CD4-positive, alpha-beta memory T cell (primary cell): ENCODE measurements at regions not wholly inside any gene's neighbourhood (a gene's known extent, or its start where the extent isn't known, plus 50 kb on each side); places are given as distances from the start of the nearest gene placed in this dataset.

ENCODE experiments used
- CTCF ChIA-PET: fragments of 350-600 bp; sonication (Branson Sonifier 250); formaldehyde crosslinking; loops from one replicate; lab custom pipeline; 2021; ENCODE audit warnings: inconsistent platforms; ENCODE audit not compliant: partially characterized antibody; lab: Charles Lee
- POLR2A ChIA-PET: fragments of 350-600 bp; sonication (Branson Sonifier 250); formaldehyde crosslinking; loops from one replicate; lab custom pipeline; 2021; ENCODE audit not compliant: partially characterized antibody; lab: Charles Lee
- DNase-seq, 5 donors: peaks; one replicate each; pipeline versions ENCODE4 v3.0.0 to v3.0.0-alpha.2; 2020 to 2022; ENCODE audit warnings: mixed read lengths in 1 of 5
- H3K27ac ChIP-seq: one replicate; pipeline ENCODE4 v1.7.0; 2013; ENCODE audit warnings: low read depth, low read length
- H3K27me3 ChIP-seq: 2 replicates; pipeline ENCODE4 v1.7.0; 2013; ENCODE audit warnings: mild to moderate bottlenecking, low read length, moderate library complexity; ENCODE audit not compliant: insufficient read depth
- H3K36me3 ChIP-seq: 2 replicates; pipeline ENCODE4 v1.7.0; 2013; ENCODE audit warnings: mild to moderate bottlenecking, low read length, moderate library complexity; ENCODE audit not compliant: insufficient read depth
- H3K4me1 ChIP-seq: 2 replicates; pipeline ENCODE4 v1.7.0; 2013; ENCODE audit warnings: mild to moderate bottlenecking, low read length, moderate library complexity; ENCODE audit not compliant: insufficient read depth
- H3K4me3 ChIP-seq, 2 donors: one replicate each; pipeline ENCODE4 v1.7.0; 2013; ENCODE audit warnings: low read length in 2 of 2, mild to moderate bottlenecking in 1 of 2
- H3K9me3 ChIP-seq, 2 donors: one replicate each; pipeline ENCODE4 v1.7.0; 2013; ENCODE audit warnings: low read length in 2 of 2, control low read depth in 1 of 2; ENCODE audit not compliant: control insufficient read depth in 1 of 2
- H3K27ac Mint-ChIP-seq, 7 donors: one replicate each; pipeline ENCODE4 v1.8.0; 2020 to 2021; ENCODE audit warnings: mixed read lengths in 7 of 7, mild to moderate bottlenecking in 6 of 7, inconsistent platforms in 3 of 7, moderate library complexity in 3 of 7
- H3K27me3 Mint-ChIP-seq, 2 donors: one replicate each; pipeline ENCODE4 v1.8.0; 2020 to 2021; ENCODE audit warnings: mixed read lengths in 2 of 2
- H3K36me3 Mint-ChIP-seq, 2 donors: one replicate each; pipeline ENCODE4 v1.8.0; 2020 to 2021; ENCODE audit warnings: mixed read lengths in 2 of 2, inconsistent platforms in 1 of 2, mild to moderate bottlenecking in 1 of 2
- H3K4me1 Mint-ChIP-seq, 4 donors: one replicate each; pipeline ENCODE4 v1.8.0; 2020 to 2021; ENCODE audit warnings: mixed read lengths in 4 of 4, mild to moderate bottlenecking in 1 of 4
- H3K4me3 Mint-ChIP-seq, 8 donors: one replicate each; pipeline ENCODE4 v1.8.0; 2020 to 2021; ENCODE audit warnings: mixed read lengths in 8 of 8, mild to moderate bottlenecking in 7 of 8, moderate library complexity in 6 of 8, inconsistent platforms in 3 of 8
- H3K9me3 Mint-ChIP-seq, 8 donors: one replicate each; pipeline ENCODE4 v1.8.0; 2020 to 2021; ENCODE audit warnings: mixed read lengths in 8 of 8, mild to moderate bottlenecking in 5 of 8, inconsistent platforms in 3 of 8, moderate library complexity in 1 of 8
- intact Hi-C: fragments of 100-400 bp; cut with micrococcal nuclease; formaldehyde crosslinking; loops from one replicate; pipeline ENCODE4 v1.15.1; 2023

- intact Hi-C loops, result no loop called here
- Histone ChIP-seq H3K4me1 (no peaks in the 10 kb centered on the region), H3K27ac (no peak overlapping the region), H3K9me3 (no peaks in the 10 kb centered on the region), H3K4me3 (no peak overlapping the region), H3K27me3 (no peaks in the 10 kb centered on the region), H3K36me3 (no peaks in the 10 kb centered on the region)
- peaks cover 3 to 25% (median 10%) of the 10 kb centered on the region in 8 donors for H3K9me3 Mint-ChIP-seq
- no peak for DNase-seq
- no peaks in the 10 kb centered on the region for H3K4me1 Mint-ChIP-seq
- ChIA-PET CTCF (no interaction called here), POLR2A (no interaction called here)
- H3K36me3 Mint-ChIP-seq, result no peaks in the 10 kb centered on the region
- H3K4me3 Mint-ChIP-seq, result no peak overlapping the region
- no peaks in the 10 kb centered on the region for H3K27me3 Mint-ChIP-seq
- H3K27ac Mint-ChIP-seq, result no peak overlapping the region
Observed at GRCh38 chr13:62710787-62711186, 1295.1 kb upstream of the PCDH20 start.

- POLR2A ChIA-PET, result no interaction called here
- Histone ChIP-seq H3K4me1 (no peaks in the 10 kb centered on the region), H3K4me3 (no peak overlapping the region), H3K27ac (no peak overlapping the region), H3K9me3 (no peaks in the 10 kb centered on the region), H3K36me3 (no peaks in the 10 kb centered on the region), H3K27me3 (no peaks in the 10 kb centered on the region)
- intact Hi-C loops, result no loop called here
- DNase-seq, result no peak
- no peaks in the 10 kb centered on the region for H3K27me3 Mint-ChIP-seq
- H3K9me3 Mint-ChIP-seq, result peaks cover 0 to 16% (median 4%) of the 10 kb centered on the region in 8 donors
- H3K4me3 Mint-ChIP-seq, result no peak overlapping the region
- no peaks in the 10 kb centered on the region for H3K4me1 Mint-ChIP-seq
- H3K27ac Mint-ChIP-seq, result no peak overlapping the region
- H3K36me3 Mint-ChIP-seq, result no peaks in the 10 kb centered on the region
- CTCF ChIA-PET, result no interaction called here
Observed at GRCh38 chr13:62706048-62706447, 1290.4 kb upstream of the PCDH20 start.

- H3K9me3 Mint-ChIP-seq, result peaks cover 0 to 15% (median 6%) of the 10 kb centered on the region in 8 donors
- no peak for DNase-seq
- CTCF ChIA-PET, result no interaction called here
- Histone ChIP-seq H3K4me1 (no peaks in the 10 kb centered on the region), H3K27me3 (no peaks in the 10 kb centered on the region), H3K36me3 (no peaks in the 10 kb centered on the region), H3K4me3 (no peak overlapping the region), H3K27ac (no peak overlapping the region), H3K9me3 (no peaks in the 10 kb centered on the region)
- no peaks in the 10 kb centered on the region for H3K27me3 Mint-ChIP-seq
- no peaks in the 10 kb centered on the region for H3K36me3 Mint-ChIP-seq
- POLR2A ChIA-PET, result no interaction called here
- H3K4me1 Mint-ChIP-seq, result no peaks in the 10 kb centered on the region
- H3K27ac Mint-ChIP-seq, result no peak overlapping the region
- H3K4me3 Mint-ChIP-seq, result no peak overlapping the region
- intact Hi-C loops, result no loop called here
Observed at GRCh38 chr13:62704875-62705274, 1289.2 kb upstream of the PCDH20 start.

GRCh38 chr13:62702502-62702901 is 1286.9 kb upstream of the PCDH20 start:
- Mint-ChIP-seq H3K9me3 (peaks cover 0 to 10% (median 3%) of the 10 kb centered on the region in 8 donors), H3K36me3 (no peaks in the 10 kb centered on the region), H3K27ac (no peak overlapping the region), H3K4me1 (no peaks in the 10 kb centered on the region), H3K4me3 (no peak overlapping the region), H3K27me3 (no peaks in the 10 kb centered on the region)
- no peaks in the 10 kb centered on the region for H3K4me1 ChIP-seq
- intact Hi-C loops, result no loop called here
- ChIA-PET CTCF (no interaction called here), POLR2A (no interaction called here)
- no peaks in the 10 kb centered on the region for H3K9me3 ChIP-seq
- no peak overlapping the region for H3K27ac ChIP-seq
- H3K36me3 ChIP-seq, result no peaks in the 10 kb centered on the region
- no peak for DNase-seq
- no peak overlapping the region for H3K4me3 ChIP-seq
- no peaks in the 10 kb centered on the region for H3K27me3 ChIP-seq

GRCh38 chr13:62697701-62698100 is 1282.1 kb upstream of the PCDH20 start:
- Histone ChIP-seq H3K4me3 (no peak overlapping the region), H3K36me3 (no peaks in the 10 kb centered on the region), H3K27ac (no peak overlapping the region), H3K4me1 (no peaks in the 10 kb centered on the region), H3K9me3 (peaks cover 0 to 3% of the 10 kb centered on the region in 2 donors), H3K27me3 (no peaks in the 10 kb centered on the region)
- ChIA-PET CTCF (no interaction called here), POLR2A (no interaction called here)
- intact Hi-C loops, result no loop called here
- DNase-seq, result no peak
- H3K27ac Mint-ChIP-seq, result no peak overlapping the region
- H3K27me3 Mint-ChIP-seq, result no peaks in the 10 kb centered on the region
- no peak overlapping the region for H3K4me3 Mint-ChIP-seq
- H3K36me3 Mint-ChIP-seq, result no peaks in the 10 kb centered on the region
- H3K4me1 Mint-ChIP-seq, result no peaks in the 10 kb centered on the region
- peaks cover 0 to 11% (median 2%) of the 10 kb centered on the region in 8 donors for H3K9me3 Mint-ChIP-seq

GRCh38 chr13:62696490-62696889 is 1280.8 kb upstream of the PCDH20 start:
- Histone ChIP-seq H3K27ac (no peak overlapping the region), H3K4me3 (no peak overlapping the region), H3K27me3 (no peaks in the 10 kb centered on the region), H3K9me3 (peaks cover 0 to 3% of the 10 kb centered on the region in 2 donors), H3K4me1 (no peaks in the 10 kb centered on the region), H3K36me3 (no peaks in the 10 kb centered on the region)
- H3K9me3 Mint-ChIP-seq, result peaks cover 0 to 14% (median 4%) of the 10 kb centered on the region in 8 donors
- DNase-seq, result no peak
- H3K27me3 Mint-ChIP-seq, result no peaks in the 10 kb centered on the region
- no peaks in the 10 kb centered on the region for H3K36me3 Mint-ChIP-seq
- POLR2A ChIA-PET, result no interaction called here
- no peak overlapping the region for H3K4me3 Mint-ChIP-seq
- H3K27ac Mint-ChIP-seq, result no peak overlapping the region
- H3K4me1 Mint-ChIP-seq, result no peaks in the 10 kb centered on the region
- intact Hi-C loops, result no loop called here
- CTCF ChIA-PET, result no interaction called here

GRCh38 chr13:62687732-62688131 is 1272.1 kb upstream of the PCDH20 start:
- Histone ChIP-seq H3K4me3 (no peak overlapping the region), H3K36me3 (no peaks in the 10 kb centered on the region), H3K27ac (no peak overlapping the region), H3K9me3 (no peaks in the 10 kb centered on the region), H3K27me3 (no peaks in the 10 kb centered on the region), H3K4me1 (no peaks in the 10 kb centered on the region)
- no peaks in the 10 kb centered on the region for H3K27me3 Mint-ChIP-seq
- CTCF ChIA-PET, result no interaction called here
- H3K4me1 Mint-ChIP-seq, result no peaks in the 10 kb centered on the region
- H3K36me3 Mint-ChIP-seq, result no peaks in the 10 kb centered on the region
- H3K27ac Mint-ChIP-seq, result no peak overlapping the region
- H3K4me3 Mint-ChIP-seq, result no peak overlapping the region
- H3K9me3 Mint-ChIP-seq, result peaks cover 0 to 9% (median 3%) of the 10 kb centered on the region in 8 donors
- intact Hi-C loops, result no loop called here
- no peak for DNase-seq
- POLR2A ChIA-PET, result no interaction called here

- Mint-ChIP-seq H3K36me3 (no peaks in the 10 kb centered on the region), H3K4me1 (no peaks in the 10 kb centered on the region), H3K27ac (no peak overlapping the region), H3K9me3 (peaks cover 0 to 15% (median 3%) of the 10 kb centered on the region in 8 donors), H3K27me3 (no peaks in the 10 kb centered on the region), H3K4me3 (no peak overlapping the region)
- no peak overlapping the region for H3K27ac ChIP-seq
- no peaks in the 10 kb centered on the region for H3K27me3 ChIP-seq
- H3K9me3 ChIP-seq, result no peaks in the 10 kb centered on the region
- no peaks in the 10 kb centered on the region for H3K36me3 ChIP-seq
- POLR2A ChIA-PET, result no interaction called here
- no peak overlapping the region for H3K4me3 ChIP-seq
- H3K4me1 ChIP-seq, result no peaks in the 10 kb centered on the region
- intact Hi-C loops, result no loop called here
- CTCF ChIA-PET, result no interaction called here
- DNase-seq, result no peak
Observed at GRCh38 chr13:62684359-62684758, 1268.7 kb upstream of the PCDH20 start.
